ENCODE measurements at regions not wholly inside any gene's neighbourhood (a gene's known extent, or its start where the extent isn't known, plus 50 kb on each side); places are given as distances from the start of the nearest gene placed in this dataset.

GRCh38 chr2:60051991-60052390, 501.5 kb downstream of the BCL11A start:
- no peaks in the 10 kb centered on the region for H3K36me3 ChIP-seq (ENCODE audit: control insufficient read depth, insufficient read depth, low read length)
- H3K4me1 ChIP-seq (ENCODE audit: control insufficient read depth, insufficient read depth, low read length, poor library complexity, severe bottlenecking): no peaks in the 10 kb centered on the region
- ATAC-seq (ENCODE audit: low read depth in 2 of 2) (no peak), DNase-seq (no peak)
- no peaks in the 10 kb centered on the region for H3K4me1 Mint-ChIP-seq
- H3K4me3 Mint-ChIP-seq: no peak overlapping the region
- no peaks in the 10 kb centered on the region for H3K36me3 Mint-ChIP-seq
- no peaks in the 10 kb centered on the region for H3K9me3 ChIP-seq (ENCODE audit: control insufficient read depth in 2 of 2, low read length in 2 of 2)
- no peaks in the 10 kb centered on the region for H3K27me3 ChIP-seq (ENCODE audit: control insufficient read depth, insufficient read depth, low read length)
- no peak overlapping the region for H3K27ac Mint-ChIP-seq
- H3K9me3 Mint-ChIP-seq: peaks cover 0 to 7% (median 2%) of the 10 kb centered on the region in 7 donors
- no peak overlapping the region for H3K27ac ChIP-seq (ENCODE audit: insufficient read depth, low read length, poor library complexity, severe bottlenecking)
- H3K27me3 Mint-ChIP-seq: no peaks in the 10 kb centered on the region
- H3K4me3 ChIP-seq (ENCODE audit: low read depth, low read length): no peak overlapping the region

GRCh38 chr2:60047944-60048525, 505.4 kb downstream of the BCL11A start:
- no peak overlapping the region for H3K27ac Mint-ChIP-seq
- H3K4me3 Mint-ChIP-seq: no peak overlapping the region
- Histone ChIP-seq H3K27ac (ENCODE audit: insufficient read depth, low read length, poor library complexity, severe bottlenecking) (no peak overlapping the region), H3K36me3 (ENCODE audit: control insufficient read depth, insufficient read depth, low read length) (no peaks in the 10 kb centered on the region), H3K4me3 (ENCODE audit: low read depth, low read length) (no peak overlapping the region), H3K27me3 (ENCODE audit: control insufficient read depth, insufficient read depth, low read length) (no peaks in the 10 kb centered on the region), H3K9me3 (ENCODE audit: control insufficient read depth in 2 of 2, low read length in 2 of 2) (no peaks in the 10 kb centered on the region), H3K4me1 (ENCODE audit: control insufficient read depth, insufficient read depth, low read length, poor library complexity, severe bottlenecking) (no peaks in the 10 kb centered on the region)
- DNase-seq: no peak
- ATAC-seq (ENCODE audit: low read depth in 2 of 2): no peak
- H3K4me1 Mint-ChIP-seq: no peaks in the 10 kb centered on the region
- H3K9me3 Mint-ChIP-seq: peaks cover 0 to 8% (median 2%) of the 10 kb centered on the region in 7 donors
- no peaks in the 10 kb centered on the region for H3K27me3 Mint-ChIP-seq
- no peaks in the 10 kb centered on the region for H3K36me3 Mint-ChIP-seq

GRCh38 chr2:60047347-60047746, 506.1 kb downstream of the BCL11A start:
- DNase-seq (no peak), ATAC-seq (ENCODE audit: low read depth in 2 of 2) (peak in 1 of 2 donors; percentile 31)
- Histone ChIP-seq H3K27ac (ENCODE audit: insufficient read depth, low read length, poor library complexity, severe bottlenecking) (no peak overlapping the region), H3K4me3 (ENCODE audit: low read depth, low read length) (no peak overlapping the region), H3K9me3 (ENCODE audit: control insufficient read depth in 2 of 2, low read length in 2 of 2) (no peaks in the 10 kb centered on the region), H3K36me3 (ENCODE audit: control insufficient read depth, insufficient read depth, low read length) (no peaks in the 10 kb centered on the region), H3K4me1 (ENCODE audit: control insufficient read depth, insufficient read depth, low read length, poor library complexity, severe bottlenecking) (no peaks in the 10 kb centered on the region), H3K27me3 (ENCODE audit: control insufficient read depth, insufficient read depth, low read length) (no peaks in the 10 kb centered on the region)
- no peaks in the 10 kb centered on the region for H3K27me3 Mint-ChIP-seq
- peaks cover 0 to 8% (median 2%) of the 10 kb centered on the region in 7 donors for H3K9me3 Mint-ChIP-seq
- H3K27ac Mint-ChIP-seq: no peak overlapping the region
- H3K4me3 Mint-ChIP-seq: no peak overlapping the region
- H3K36me3 Mint-ChIP-seq: no peaks in the 10 kb centered on the region
- H3K4me1 Mint-ChIP-seq: no peaks in the 10 kb centered on the region

GRCh38 chr2:60046529-60046928, 506.9 kb downstream of the BCL11A start:
- ATAC-seq (ENCODE audit: low read depth in 2 of 2): no peak
- Mint-ChIP-seq H3K27ac (no peak overlapping the region), H3K27me3 (no peaks in the 10 kb centered on the region)

DNA sequence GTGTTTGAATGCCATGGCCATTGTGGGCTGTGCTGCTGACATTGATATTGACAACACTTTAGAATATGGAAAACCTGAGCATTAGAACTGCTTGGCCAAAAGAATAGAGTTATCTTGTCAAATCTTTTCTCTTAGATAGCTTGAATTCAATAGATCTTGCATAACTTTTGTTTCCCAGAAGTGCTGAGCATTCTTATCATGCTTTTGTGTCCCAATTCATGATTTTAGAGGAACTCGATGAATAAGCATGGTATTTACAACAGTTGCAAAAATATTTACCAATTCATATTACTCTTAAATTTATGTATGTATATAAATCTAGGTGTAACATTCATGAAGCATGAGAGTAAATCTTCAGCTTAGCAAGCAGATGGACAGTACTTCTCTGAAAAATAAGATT, 508.0 kb downstream of the BCL11A start:
- Mint-ChIP-seq H3K36me3 (no peaks in the 10 kb centered on the region), H3K27ac (no peak overlapping the region), H3K4me3 (no peak overlapping the region), H3K27me3 (no peaks in the 10 kb centered on the region), H3K4me1 (no peaks in the 10 kb centered on the region), H3K9me3 (peaks cover 0 to 4% (median 2%) of the 10 kb centered on the region in 7 donors)
- Histone ChIP-seq H3K4me3 (ENCODE audit: low read depth, low read length) (no peak overlapping the region), H3K4me1 (ENCODE audit: control insufficient read depth, insufficient read depth, low read length, poor library complexity, severe bottlenecking) (no peaks in the 10 kb centered on the region), H3K27me3 (ENCODE audit: control insufficient read depth, insufficient read depth, low read length) (no peaks in the 10 kb centered on the region), H3K36me3 (ENCODE audit: control insufficient read depth, insufficient read depth, low read length) (no peaks in the 10 kb centered on the region), H3K9me3 (ENCODE audit: control insufficient read depth in 2 of 2, low read length in 2 of 2) (no peaks in the 10 kb centered on the region), H3K27ac (ENCODE audit: insufficient read depth, low read length, poor library complexity, severe bottlenecking) (no peak overlapping the region)
- DNase-seq (no peak), ATAC-seq (ENCODE audit: low read depth in 2 of 2) (no peak)

More at GRCh38 chr2:60046529-60046928, 506.9 kb downstream of the BCL11A start:
- H3K9me3 ChIP-seq (ENCODE audit: control insufficient read depth in 2 of 2, low read length in 2 of 2): no peaks in the 10 kb centered on the region
- H3K9me3 Mint-ChIP-seq: peaks cover 0 to 7% (median 1%) of the 10 kb centered on the region in 7 donors
- no peaks in the 10 kb centered on the region for H3K36me3 ChIP-seq (ENCODE audit: control insufficient read depth, insufficient read depth, low read length)
- no peak for DNase-seq
- H3K4me1 Mint-ChIP-seq: no peaks in the 10 kb centered on the region
- no peaks in the 10 kb centered on the region for H3K27me3 ChIP-seq (ENCODE audit: control insufficient read depth, insufficient read depth, low read length)
- no peak overlapping the region for H3K27ac ChIP-seq (ENCODE audit: insufficient read depth, low read length, poor library complexity, severe bottlenecking)
- H3K36me3 Mint-ChIP-seq: no peaks in the 10 kb centered on the region
- H3K4me3 Mint-ChIP-seq: no peak overlapping the region
- no peaks in the 10 kb centered on the region for H3K4me1 ChIP-seq (ENCODE audit: control insufficient read depth, insufficient read depth, low read length, poor library complexity, severe bottlenecking)
- no peak overlapping the region for H3K4me3 ChIP-seq (ENCODE audit: low read depth, low read length)

GRCh38 chr2:60044484-60044883, 509.0 kb downstream of the BCL11A start:
- Mint-ChIP-seq H3K27ac (no peak overlapping the region), H3K4me3 (no peak overlapping the region), H3K9me3 (peaks cover 0 to 4% (median 2%) of the 10 kb centered on the region in 7 donors), H3K27me3 (no peaks in the 10 kb centered on the region), H3K36me3 (no peaks in the 10 kb centered on the region), H3K4me1 (no peaks in the 10 kb centered on the region)
- no peaks in the 10 kb centered on the region for H3K36me3 ChIP-seq (ENCODE audit: control insufficient read depth, insufficient read depth, low read length)
- no peak overlapping the region for H3K4me3 ChIP-seq (ENCODE audit: low read depth, low read length)
- no peak overlapping the region for H3K27ac ChIP-seq (ENCODE audit: insufficient read depth, low read length, poor library complexity, severe bottlenecking)
- no peaks in the 10 kb centered on the region for H3K4me1 ChIP-seq (ENCODE audit: control insufficient read depth, insufficient read depth, low read length, poor library complexity, severe bottlenecking)
- no peak for DNase-seq
- H3K9me3 ChIP-seq (ENCODE audit: control insufficient read depth in 2 of 2, low read length in 2 of 2): no peaks in the 10 kb centered on the region
- ATAC-seq (ENCODE audit: low read depth in 2 of 2): no peak
- H3K27me3 ChIP-seq (ENCODE audit: control insufficient read depth, insufficient read depth, low read length): no peaks in the 10 kb centered on the region

DNA sequence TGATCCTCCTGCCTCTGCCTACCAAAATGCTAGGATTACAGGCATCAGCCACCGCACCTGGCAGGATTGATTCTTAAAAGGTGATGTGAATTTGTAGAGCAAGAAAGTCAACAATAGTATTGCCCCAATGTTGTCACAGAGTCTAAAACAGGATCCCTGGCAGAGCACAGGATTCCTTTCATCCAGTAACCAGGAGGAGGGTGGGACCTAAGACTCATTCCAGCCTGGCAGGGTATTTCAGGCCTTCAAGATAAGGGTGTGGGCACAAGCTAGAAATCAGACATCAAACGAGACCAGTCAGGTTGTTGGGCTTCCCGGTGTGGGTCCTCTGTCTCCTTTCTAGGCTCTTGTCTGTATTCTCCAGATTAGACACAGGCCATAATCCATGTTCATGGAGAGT, 511.4 kb downstream of the BCL11A start:
- Histone ChIP-seq H3K27ac (ENCODE audit: insufficient read depth, low read length, poor library complexity, severe bottlenecking) (no peak overlapping the region), H3K4me1 (ENCODE audit: control insufficient read depth, insufficient read depth, low read length, poor library complexity, severe bottlenecking) (no peaks in the 10 kb centered on the region), H3K36me3 (ENCODE audit: control insufficient read depth, insufficient read depth, low read length) (no peaks in the 10 kb centered on the region), H3K4me3 (ENCODE audit: low read depth, low read length) (no peak overlapping the region), H3K27me3 (ENCODE audit: control insufficient read depth, insufficient read depth, low read length) (no peaks in the 10 kb centered on the region), H3K9me3 (ENCODE audit: control insufficient read depth in 2 of 2, low read length in 2 of 2) (no peaks in the 10 kb centered on the region)
- ATAC-seq (ENCODE audit: low read depth in 2 of 2) (no peak), DNase-seq (no peak)
- H3K27ac Mint-ChIP-seq: no peak overlapping the region
- H3K27me3 Mint-ChIP-seq: no peaks in the 10 kb centered on the region
- H3K4me3 Mint-ChIP-seq: no peak overlapping the region
- H3K36me3 Mint-ChIP-seq: no peaks in the 10 kb centered on the region
- no peaks in the 10 kb centered on the region for H3K4me1 Mint-ChIP-seq
- peaks cover 0 to 7% (median 3%) of the 10 kb centered on the region in 7 donors for H3K9me3 Mint-ChIP-seq

DNA sequence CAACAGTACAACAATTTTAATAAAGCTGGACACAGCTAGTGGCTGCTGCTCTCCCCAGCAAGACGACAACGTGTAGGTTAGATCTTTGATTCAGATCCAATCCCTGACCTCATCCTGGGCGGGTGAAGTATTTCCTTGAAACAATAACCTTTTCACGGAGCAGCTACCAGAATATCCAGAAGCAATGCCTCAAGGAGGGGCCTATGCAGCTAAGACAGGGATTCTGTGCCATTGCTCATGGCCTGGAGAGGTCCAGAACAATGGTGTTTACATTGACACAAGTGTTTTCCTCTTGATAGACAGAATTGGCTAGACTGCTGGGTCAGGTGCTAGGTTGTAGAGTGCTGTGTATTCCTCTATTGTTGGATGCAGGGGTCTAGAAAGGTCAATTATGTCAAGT, 520.1 kb downstream of the BCL11A start:
- Histone ChIP-seq H3K27ac (ENCODE audit: insufficient read depth, low read length, poor library complexity, severe bottlenecking) (no peak overlapping the region), H3K4me1 (ENCODE audit: control insufficient read depth, insufficient read depth, low read length, poor library complexity, severe bottlenecking) (no peaks in the 10 kb centered on the region), H3K36me3 (ENCODE audit: control insufficient read depth, insufficient read depth, low read length) (no peaks in the 10 kb centered on the region), H3K9me3 (ENCODE audit: control insufficient read depth in 2 of 2, low read length in 2 of 2) (no peaks in the 10 kb centered on the region), H3K27me3 (ENCODE audit: control insufficient read depth, insufficient read depth, low read length) (no peaks in the 10 kb centered on the region), H3K4me3 (ENCODE audit: low read depth, low read length) (no peak overlapping the region)
- DNase-seq (no peak), ATAC-seq (ENCODE audit: low read depth in 2 of 2) (no peak)
- no peak overlapping the region for H3K4me3 Mint-ChIP-seq
- peaks cover 0 to 10% (median 6%) of the 10 kb centered on the region in 7 donors for H3K9me3 Mint-ChIP-seq
- H3K27me3 Mint-ChIP-seq: no peaks in the 10 kb centered on the region
- no peaks in the 10 kb centered on the region for H3K36me3 Mint-ChIP-seq
- no peak overlapping the region for H3K27ac Mint-ChIP-seq
- H3K4me1 Mint-ChIP-seq: no peaks in the 10 kb centered on the region

Data from CD4-positive, CD25-positive, alpha-beta regulatory T cell (primary cell).